Thyroid gland (tissue), 4 donors: ENCODE measurements at regions not wholly inside any gene's neighbourhood (a gene's known extent, or its start where the extent isn't known, plus 50 kb on each side); places are given as distances from the start of the nearest gene placed in this dataset.

Experiments used
- CTCF ChIP-seq, 6 experiments: fragments of 200-600 bp in 3 of 6; fragments of 450-650 bp in 3 of 6; sonication (generic) in 3 of 6; IDR thresholded peaks; one replicate each; pipeline ENCODE4 v1.5.1; 2016 to 2019; ENCODE audit warnings: antibody characterized with exemption in 6 of 6, mild to moderate bottlenecking in 2 of 6, inconsistent platforms in 1 of 6, moderate library complexity in 1 of 6
- POLR2A ChIP-seq, 2 donors: fragments of 450-650 bp; IDR thresholded peaks; one replicate each; pipeline ENCODE4 v1.6.1; 2017; ENCODE audit warnings: antibody characterized with exemption in 2 of 2, mild to moderate bottlenecking in 2 of 2, moderate library complexity in 1 of 2

DNA sequence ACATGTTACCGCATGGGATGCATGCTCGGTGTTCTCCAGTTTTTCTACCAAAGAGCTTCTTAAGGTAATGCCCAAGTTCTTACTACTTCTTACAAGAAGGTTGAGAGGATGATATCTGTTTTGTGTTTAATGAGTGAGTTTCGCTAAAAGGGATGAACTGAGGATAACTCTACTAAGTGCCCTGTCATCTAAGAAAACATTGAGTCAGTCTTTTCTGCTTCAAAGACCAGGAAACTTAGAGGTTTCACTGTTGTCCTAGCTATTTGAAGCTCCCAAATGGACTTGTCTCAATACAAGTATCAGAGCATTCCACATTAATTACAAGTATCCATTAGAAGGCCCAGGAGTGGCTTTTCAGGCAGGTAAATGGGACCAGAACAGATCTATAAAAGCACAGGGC is 296.2 kb downstream of the KBTBD8 start:
- no peak for TF ChIP-seq CTCF (IDR thresholded peaks at IDR 0.05)
- TF ChIP-seq POLR2A (IDR thresholded peaks at IDR 0.05) = no peak
